Suprapubic skin (tissue), 4 donors: ENCODE measurements at regions not wholly inside any gene's neighbourhood (a gene's known extent, or its start where the extent isn't known, plus 50 kb on each side); places are given as distances from the start of the nearest gene placed in this dataset.

ENCODE experiments used
- DNase-seq, 2 donors: peaks; one replicate each; pipeline ENCODE4 v3.0.0-alpha.2; 2019; ENCODE audit warnings: low spot score in 2 of 2
- H3K27ac ChIP-seq: fragments of 200-600 bp; sonication (generic); one replicate; pipeline ENCODE4 v1.5.1; 2019
- H3K27me3 ChIP-seq: fragments of 200-600 bp; sonication (generic); one replicate; pipeline ENCODE4 v1.5.1; 2019
- H3K36me3 ChIP-seq: fragments of 200-600 bp; sonication (generic); one replicate; pipeline ENCODE4 v1.5.1; 2019
- H3K4me1 ChIP-seq: fragments of 200-600 bp; sonication (generic); one replicate; pipeline ENCODE4 v1.5.1; 2019
- H3K4me3 ChIP-seq: fragments of 200-600 bp; sonication (generic); one replicate; pipeline ENCODE4 v1.5.1; 2019; ENCODE audit warnings: mild to moderate bottlenecking
- H3K9me3 ChIP-seq: fragments of 200-600 bp; sonication (generic); one replicate; pipeline ENCODE4 v1.5.1; 2019
- CTCF ChIP-seq, 2 donors: fragments of 200-600 bp in 1 of 2; fragments of 450-650 bp in 1 of 2; sonication (generic) in 1 of 2; IDR thresholded peaks; one replicate each; pipeline ENCODE4 v1.5.1; 2016 to 2019; ENCODE audit warnings: antibody characterized with exemption in 2 of 2, mild to moderate bottlenecking in 1 of 2, moderate library complexity in 1 of 2
- EP300 ChIP-seq: sonication (generic); formaldehyde crosslinking; IDR thresholded peaks from one replicate; pipeline ENCODE4 v1.6.1; 2017; ENCODE audit warnings: antibody characterized with exemption
- POLR2A ChIP-seq, 2 donors: fragments of 450-650 bp; IDR thresholded peaks; one replicate each; pipeline ENCODE4 v1.6.1; 2017; ENCODE audit warnings: antibody characterized with exemption in 2 of 2, mild to moderate bottlenecking in 2 of 2, moderate library complexity in 2 of 2
- POLR2AphosphoS5 ChIP-seq, 3 donors: sonication (generic); formaldehyde crosslinking; IDR thresholded peaks; one replicate each; pipeline ENCODE4 v1.6.1; 2017; ENCODE audit warnings: antibody characterized with exemption in 3 of 3
- WGBS: methylation state at CpG from one replicate; pipeline ENCODE4 v1.1.5; 2018; 5-methylcytosine and 5-hydroxymethylcytosine counted together

GRCh38 chr4:10747186-10747585 lies 62.6 kb upstream of the CLNK start:
- no peaks in the 10 kb centered on the region for H3K4me1 ChIP-seq
- WGBS = 72% methylated on average over 5 of the region's 5 CpGs
- no peaks in the 10 kb centered on the region for H3K9me3 ChIP-seq
- no peak for TF ChIP-seq POLR2A (IDR thresholded peaks at IDR 0.05)
- TF ChIP-seq EP300 = no peak
- no peak for TF ChIP-seq CTCF (IDR thresholded peaks at IDR 0.05)
- TF ChIP-seq POLR2AphosphoS5 (IDR thresholded peaks at IDR 0.05) = no peak
- H3K27me3 ChIP-seq = no peaks in the 10 kb centered on the region
- no peak overlapping the region for H3K4me3 ChIP-seq
- DNase-seq = no peak
- H3K36me3 ChIP-seq = no peaks in the 10 kb centered on the region
- no peak overlapping the region for H3K27ac ChIP-seq

DNA sequence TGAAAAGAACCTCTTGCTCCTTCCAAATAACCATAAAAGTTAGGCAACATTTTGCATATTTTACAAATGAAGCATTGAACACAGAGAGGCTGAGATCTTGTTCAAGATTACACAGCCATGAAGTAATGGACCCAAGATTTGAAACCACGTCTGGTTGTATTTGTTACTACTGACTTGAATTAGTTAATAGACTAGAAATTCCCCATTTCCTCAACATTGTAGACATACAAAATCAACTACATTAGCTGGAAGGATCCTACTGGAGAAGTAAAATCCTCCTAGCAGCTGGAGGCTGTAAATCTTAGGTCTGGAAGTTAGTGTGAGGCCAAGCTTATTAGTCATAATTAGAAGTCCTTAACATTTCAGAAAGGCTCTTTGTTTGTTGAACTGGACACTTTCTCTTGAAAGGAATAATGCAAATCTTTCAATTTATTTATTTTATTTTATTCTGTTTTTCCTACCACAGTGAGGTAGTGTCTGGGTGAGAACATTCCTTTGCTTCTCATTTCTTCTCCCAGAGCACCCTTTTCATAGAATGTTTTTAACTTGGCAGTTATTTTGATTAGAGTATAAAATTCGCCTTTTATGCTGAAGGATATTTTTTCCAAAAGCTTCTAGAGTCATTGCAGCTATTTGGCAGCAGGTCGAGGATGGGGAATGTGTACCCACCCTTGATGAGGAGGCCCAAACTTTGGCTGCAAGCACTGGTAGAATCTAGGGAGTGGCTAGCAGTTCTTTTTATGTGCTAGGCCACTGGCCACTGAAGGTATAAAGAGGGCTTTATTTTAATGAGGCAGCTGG lies 62.0 kb upstream of the CLNK start:
- Histone ChIP-seq H3K27ac (no peak overlapping the region), H3K4me1 (no peaks in the 10 kb centered on the region), H3K36me3 (no peaks in the 10 kb centered on the region), H3K4me3 (no peak overlapping the region), H3K9me3 (no peaks in the 10 kb centered on the region), H3K27me3 (no peaks in the 10 kb centered on the region)
- TF ChIP-seq POLR2AphosphoS5 (IDR thresholded peaks at IDR 0.05) = no peak
- TF ChIP-seq POLR2A (IDR thresholded peaks at IDR 0.05) = no peak
- no peak for TF ChIP-seq EP300
- TF ChIP-seq CTCF (IDR thresholded peaks at IDR 0.05) = no peak
- DNase-seq = no peak
- WGBS = 46% methylated on average over 3 of the region's 3 CpGs

DNA sequence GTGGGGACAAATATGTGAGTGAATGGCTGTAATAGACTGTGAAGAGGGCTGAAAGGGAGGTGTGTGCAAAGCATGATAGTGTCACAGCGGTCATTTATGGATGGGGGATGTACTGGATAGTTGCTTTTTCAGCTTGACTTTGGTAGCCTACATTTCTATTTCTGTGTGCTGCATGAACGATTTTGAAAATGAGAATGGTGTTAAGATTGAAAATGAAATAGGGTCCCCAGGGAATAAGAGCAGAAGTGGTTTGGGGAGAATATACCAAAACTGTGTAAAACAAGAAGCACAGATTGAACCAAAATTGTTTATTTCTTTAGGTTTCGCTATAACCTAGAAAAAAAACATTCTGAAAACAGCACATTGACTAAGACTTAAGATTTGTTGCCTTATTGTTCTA lies 58.8 kb upstream of the CLNK start:
- no peaks in the 10 kb centered on the region for H3K4me1 ChIP-seq
- no peak overlapping the region for H3K4me3 ChIP-seq
- no peaks in the 10 kb centered on the region for H3K36me3 ChIP-seq
- no peaks in the 10 kb centered on the region for H3K9me3 ChIP-seq
- H3K27me3 ChIP-seq = no peaks in the 10 kb centered on the region
- H3K27ac ChIP-seq = no peak overlapping the region
- 90% methylated on average over 3 of the region's 3 CpGs for WGBS
- no peak for DNase-seq
- TF ChIP-seq EP300 (no peak), POLR2A (IDR thresholded peaks at IDR 0.05) (no peak), CTCF (IDR thresholded peaks at IDR 0.05) (no peak), POLR2AphosphoS5 (IDR thresholded peaks at IDR 0.05) (no peak)

DNA sequence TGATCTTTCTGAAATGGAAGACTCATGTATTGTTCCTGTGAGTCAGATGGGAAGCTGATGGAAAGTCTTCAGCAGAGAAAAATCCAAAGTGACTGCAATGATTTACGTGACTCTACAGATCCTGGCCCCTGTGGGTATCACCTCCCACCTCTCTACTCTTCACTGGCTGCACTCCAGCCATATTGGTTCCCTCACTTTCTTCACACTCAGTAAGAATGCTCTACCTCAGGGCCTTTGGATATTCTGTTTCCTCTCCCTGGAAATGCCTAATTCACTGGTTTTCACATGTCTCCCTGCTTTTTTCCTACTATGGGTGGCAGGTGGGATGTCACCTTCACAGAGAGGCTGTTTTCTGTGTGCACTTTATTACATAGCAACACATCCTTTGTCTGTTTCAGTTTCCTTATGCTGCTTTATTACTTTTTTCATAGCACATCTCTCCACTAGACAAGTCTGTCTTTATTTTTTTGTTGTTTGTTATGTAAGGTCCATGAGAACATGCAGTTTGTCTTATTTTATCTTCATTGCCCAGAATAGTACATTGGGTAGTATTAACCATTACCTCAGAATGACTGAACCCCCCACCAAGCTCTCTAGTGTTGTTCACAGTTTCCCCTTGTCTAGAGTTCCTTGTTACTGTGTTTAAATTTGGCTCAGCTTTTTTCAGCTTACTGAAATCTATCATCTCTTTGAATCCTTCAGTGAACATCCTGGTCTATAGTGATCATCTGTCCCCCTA lies 57.6 kb upstream of the CLNK start:
- Histone ChIP-seq H3K4me3 (no peak overlapping the region), H3K4me1 (no peaks in the 10 kb centered on the region), H3K36me3 (no peaks in the 10 kb centered on the region), H3K27ac (no peak overlapping the region), H3K9me3 (no peaks in the 10 kb centered on the region), H3K27me3 (no peaks in the 10 kb centered on the region)
- TF ChIP-seq CTCF (IDR thresholded peaks at IDR 0.05) (no peak), EP300 (no peak), POLR2AphosphoS5 (IDR thresholded peaks at IDR 0.05) (no peak)
- WGBS = 92% methylated on average over 1 of the region's 1 CpG
- DNase-seq = no peak

GRCh38 chr4:10740891-10741620 lies 56.5 kb upstream of the CLNK start:
- TF ChIP-seq POLR2AphosphoS5 (IDR thresholded peaks at IDR 0.05) = no peak
- no peak for TF ChIP-seq POLR2A (IDR thresholded peaks at IDR 0.05)
- TF ChIP-seq EP300 = no peak
- no peak for TF ChIP-seq CTCF (IDR thresholded peaks at IDR 0.05)
- Histone ChIP-seq H3K27me3 (no peaks in the 10 kb centered on the region), H3K4me3 (no peak overlapping the region), H3K27ac (no peak overlapping the region), H3K4me1 (no peaks in the 10 kb centered on the region), H3K36me3 (no peaks in the 10 kb centered on the region), H3K9me3 (no peaks in the 10 kb centered on the region)
- DNase-seq = no peak
- WGBS = 67% methylated on average over 4 of the region's 4 CpGs
